Testis (tissue), 2 donors: ENCODE measurements at regions not wholly inside any gene's neighbourhood (a gene's known extent, or its start where the extent isn't known, plus 50 kb on each side); places are given as distances from the start of the nearest gene placed in this dataset.
A peak's percentile ranks its signal among the peaks of the same experiment; 100 is the strongest.

Experiments
- DNase-seq: peaks from one replicate; pipeline ENCODE4 v3.0.0-alpha.2; 2019
- H3K27ac ChIP-seq, 2 donors: fragments of 200-600 bp; sonication (generic); one replicate each; pipeline ENCODE4 v1.5.1; 2019
- H3K27me3 ChIP-seq: fragments of 200-600 bp; sonication (generic); one replicate; pipeline ENCODE4 v1.5.1; 2019
- H3K36me3 ChIP-seq: fragments of 200-600 bp; sonication (generic); one replicate; pipeline ENCODE4 v1.5.1; 2017; ENCODE audit warnings: low read depth; ENCODE audit errors: missing control alignments
- H3K4me1 ChIP-seq: fragments of 200-600 bp; sonication (generic); one replicate; pipeline ENCODE4 v1.5.1; 2019
- H3K4me3 ChIP-seq, 2 donors: fragments of 200-600 bp; sonication (generic); one replicate each; pipeline ENCODE4 v1.5.1; 2017 to 2019
- H3K9me3 ChIP-seq: fragments of 200-600 bp; sonication (generic); one replicate; pipeline ENCODE4 v1.5.1; 2017
- POLR2A ChIP-seq: fragments of 450-650 bp; IDR thresholded peaks from one replicate; pipeline ENCODE4 v1.6.1; 2017; ENCODE audit warnings: antibody characterized with exemption, mild to moderate bottlenecking, moderate library complexity
- WGBS, 2 donors: methylation state at CpG; one replicate each; pipeline ENCODE4 v1.1.5; 2018; 5-methylcytosine and 5-hydroxymethylcytosine counted together
- intact Hi-C: fragments of 100-400 bp; cut with DNase I; formaldehyde crosslinking; loops from one replicate; pipeline ENCODE4 v1.15.1; 2023; ENCODE audit warnings: low total_unique reads
- TF ChIP-seq, protein P1 (sequence below), 3 experiments: fragments of 450-650 bp in 2 of 3; fragments of 200-600 bp in 1 of 3; sonication (generic) in 1 of 3; IDR thresholded peaks; one replicate each; pipeline ENCODE4 v1.5.1; 2016 to 2019; ENCODE audit warnings: antibody characterized with exemption in 3 of 3, mild to moderate bottlenecking in 2 of 3, moderate library complexity in 1 of 3

DNA sequence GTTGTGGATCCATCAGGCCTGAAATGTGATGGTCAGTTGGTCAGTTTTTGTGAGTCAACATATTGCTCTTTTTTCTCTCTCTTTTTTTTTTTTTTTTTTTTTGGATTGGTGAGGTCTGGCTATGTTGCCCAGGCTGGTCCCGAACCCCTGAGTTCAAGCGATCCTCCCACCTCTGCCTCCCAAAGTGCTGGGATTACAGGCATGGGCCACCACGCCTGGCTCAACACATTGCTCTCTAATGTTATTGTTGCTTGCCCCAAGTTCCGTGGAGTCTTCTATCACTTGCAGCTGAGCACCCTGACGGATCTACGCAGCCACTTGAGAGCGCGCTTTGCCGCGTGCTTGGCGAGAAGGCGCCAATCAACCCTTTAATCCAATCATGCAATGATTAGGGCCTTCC is 69.5 kb upstream of the DIO3 start:
- intact Hi-C loops, result no loop called here
- Histone ChIP-seq H3K36me3 (no peaks in the 10 kb centered on the region), H3K4me3 (no peak overlapping the region), H3K9me3 (no peaks in the 10 kb centered on the region), H3K27ac (no peak overlapping the region), H3K4me1 (peaks cover 14% of the 10 kb centered on the region), H3K27me3 (no peaks in the 10 kb centered on the region)
- 68 to 89% methylated on average over 12 of the region's 12 CpGs for WGBS, 2 donors
- no peak for TF ChIP-seq POLR2A
- TF ChIP-seq, protein P1, sequence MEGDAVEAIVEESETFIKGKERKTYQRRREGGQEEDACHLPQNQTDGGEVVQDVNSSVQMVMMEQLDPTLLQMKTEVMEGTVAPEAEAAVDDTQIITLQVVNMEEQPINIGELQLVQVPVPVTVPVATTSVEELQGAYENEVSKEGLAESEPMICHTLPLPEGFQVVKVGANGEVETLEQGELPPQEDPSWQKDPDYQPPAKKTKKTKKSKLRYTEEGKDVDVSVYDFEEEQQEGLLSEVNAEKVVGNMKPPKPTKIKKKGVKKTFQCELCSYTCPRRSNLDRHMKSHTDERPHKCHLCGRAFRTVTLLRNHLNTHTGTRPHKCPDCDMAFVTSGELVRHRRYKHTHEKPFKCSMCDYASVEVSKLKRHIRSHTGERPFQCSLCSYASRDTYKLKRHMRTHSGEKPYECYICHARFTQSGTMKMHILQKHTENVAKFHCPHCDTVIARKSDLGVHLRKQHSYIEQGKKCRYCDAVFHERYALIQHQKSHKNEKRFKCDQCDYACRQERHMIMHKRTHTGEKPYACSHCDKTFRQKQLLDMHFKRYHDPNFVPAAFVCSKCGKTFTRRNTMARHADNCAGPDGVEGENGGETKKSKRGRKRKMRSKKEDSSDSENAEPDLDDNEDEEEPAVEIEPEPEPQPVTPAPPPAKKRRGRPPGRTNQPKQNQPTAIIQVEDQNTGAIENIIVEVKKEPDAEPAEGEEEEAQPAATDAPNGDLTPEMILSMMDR (IDR thresholded peaks at IDR 0.05), result no peak
- peak; percentile 12 for DNase-seq

DNA sequence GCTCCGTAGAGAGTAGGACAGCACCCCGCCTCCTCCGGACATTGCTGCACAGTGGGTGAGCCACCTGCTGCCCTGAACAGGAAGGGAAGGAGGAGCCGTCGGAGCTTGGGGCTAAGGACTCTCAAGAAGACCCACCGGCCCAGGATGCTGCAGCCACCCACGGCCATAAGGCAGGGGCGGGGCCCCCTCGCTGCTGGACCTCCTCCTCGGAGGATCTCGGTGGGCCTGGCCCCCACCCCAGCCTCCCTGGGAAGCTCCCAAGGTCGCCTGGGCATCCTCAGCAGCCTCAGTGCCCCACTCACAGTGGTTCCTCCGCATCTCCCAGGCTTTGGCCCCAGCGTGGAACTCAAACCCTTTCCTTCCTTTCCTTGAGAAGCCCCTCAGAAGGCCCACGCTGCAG is 68.6 kb upstream of the DIO3 start:
- DNase-seq, result peak; percentile 13
- no peaks in the 10 kb centered on the region for H3K36me3 ChIP-seq
- H3K4me3 ChIP-seq, result peak overlapping the region in 1 of 2 donors; percentile 17
- intact Hi-C loops, result no loop called here
- TF ChIP-seq, protein P1 (IDR thresholded peaks at IDR 0.05), result no peak
- TF ChIP-seq POLR2A, result no peak
- H3K9me3 ChIP-seq, result no peaks in the 10 kb centered on the region
- no peaks in the 10 kb centered on the region for H3K27me3 ChIP-seq
- H3K4me1 ChIP-seq, result peaks cover 18% of the 10 kb centered on the region
- 56 to 64% methylated on average over 6 to 15 of the region's 15 CpGs for WGBS, 2 donors
- no peak overlapping the region for H3K27ac ChIP-seq

DNA sequence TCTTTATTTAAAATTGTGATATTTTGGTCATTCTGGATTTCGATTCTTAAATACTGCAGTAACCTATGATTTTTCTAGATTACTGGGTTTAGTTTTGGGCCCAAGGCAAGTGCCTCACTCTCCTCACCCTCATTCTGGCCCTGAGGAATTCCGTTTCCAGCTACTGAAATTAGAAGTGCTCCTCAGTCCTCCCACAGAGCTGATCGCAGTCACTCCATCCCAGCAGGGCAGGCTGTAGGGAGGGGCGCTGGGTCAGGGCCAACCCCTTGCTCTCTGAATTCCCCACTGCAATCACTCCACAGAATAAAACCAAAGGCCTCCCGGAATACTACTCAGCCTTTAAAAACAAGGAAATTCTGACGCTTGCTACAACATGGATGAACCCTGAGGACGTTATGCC is 66.5 kb upstream of the DIO3 start:
- intact Hi-C loops, result no loop called here
- H3K9me3 ChIP-seq, result no peaks in the 10 kb centered on the region
- no peak overlapping the region for H3K4me3 ChIP-seq
- TF ChIP-seq POLR2A, result no peak
- TF ChIP-seq, protein P1 (IDR thresholded peaks at IDR 0.05), result no peak
- H3K4me1 ChIP-seq, result peaks cover 27% of the 10 kb centered on the region
- H3K27ac ChIP-seq, result no peak overlapping the region
- no peaks in the 10 kb centered on the region for H3K27me3 ChIP-seq
- no peaks in the 10 kb centered on the region for H3K36me3 ChIP-seq
- DNase-seq, result peak; percentile 4
- WGBS, 2 donors, result 62 to 71% methylated on average over 7 of the region's 7 CpGs

DNA sequence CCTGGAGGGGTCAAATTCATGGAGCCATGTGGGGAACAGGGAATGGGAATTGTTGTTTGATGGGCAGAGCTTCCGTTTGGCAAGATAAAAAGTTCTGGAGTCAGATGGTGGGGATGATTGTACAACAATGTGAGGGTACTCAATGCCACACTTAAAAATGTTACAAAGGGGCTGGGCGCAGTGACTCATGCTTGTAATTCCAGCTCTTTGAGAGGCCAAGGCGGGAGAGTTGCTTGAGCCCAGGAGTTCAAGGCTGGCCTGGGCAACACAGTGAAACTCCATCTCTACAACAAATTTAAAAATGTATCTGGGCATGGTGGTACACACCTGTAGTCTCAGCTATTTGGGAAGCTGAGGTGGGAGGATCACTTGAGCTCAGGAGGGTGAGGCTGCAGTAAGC is 66.0 kb upstream of the DIO3 start:
- DNase-seq, result peak; percentile 7

More for the DNA sequence above, 66.0 kb upstream of the DIO3 start:
- WGBS, 2 donors, result 85 to 94% methylated on average over 3 of the region's 3 CpGs
- H3K9me3 ChIP-seq, result no peaks in the 10 kb centered on the region
- H3K4me3 ChIP-seq, result no peak overlapping the region
- TF ChIP-seq POLR2A, result no peak
- TF ChIP-seq, protein P1 (IDR thresholded peaks at IDR 0.05), result no peak
- H3K27ac ChIP-seq, result no peak overlapping the region
- peaks cover 27% of the 10 kb centered on the region for H3K4me1 ChIP-seq
- no peaks in the 10 kb centered on the region for H3K36me3 ChIP-seq
- no peaks in the 10 kb centered on the region for H3K27me3 ChIP-seq
- intact Hi-C loops, result no loop called here
